HG03520 (cell line): ENCODE measurements at regions not wholly inside any gene's neighbourhood (a gene's known extent, or its start where the extent isn't known, plus 50 kb on each side); places are given as distances from the start of the nearest gene placed in this dataset.

Experiments
- ATAC-seq: cut with Tn5 transposase; IDR thresholded peaks from one replicate; pipeline ENCODE4 v1.9.1; 2021; ENCODE audit warnings: mild to moderate bottlenecking, moderate library complexity; ENCODE audit not compliant: unreplicated experiment

GRCh38 chr1:3954170-3955169, 54.4 kb upstream of the C1orf174 start:
- ATAC-seq, result no peak

DNA sequence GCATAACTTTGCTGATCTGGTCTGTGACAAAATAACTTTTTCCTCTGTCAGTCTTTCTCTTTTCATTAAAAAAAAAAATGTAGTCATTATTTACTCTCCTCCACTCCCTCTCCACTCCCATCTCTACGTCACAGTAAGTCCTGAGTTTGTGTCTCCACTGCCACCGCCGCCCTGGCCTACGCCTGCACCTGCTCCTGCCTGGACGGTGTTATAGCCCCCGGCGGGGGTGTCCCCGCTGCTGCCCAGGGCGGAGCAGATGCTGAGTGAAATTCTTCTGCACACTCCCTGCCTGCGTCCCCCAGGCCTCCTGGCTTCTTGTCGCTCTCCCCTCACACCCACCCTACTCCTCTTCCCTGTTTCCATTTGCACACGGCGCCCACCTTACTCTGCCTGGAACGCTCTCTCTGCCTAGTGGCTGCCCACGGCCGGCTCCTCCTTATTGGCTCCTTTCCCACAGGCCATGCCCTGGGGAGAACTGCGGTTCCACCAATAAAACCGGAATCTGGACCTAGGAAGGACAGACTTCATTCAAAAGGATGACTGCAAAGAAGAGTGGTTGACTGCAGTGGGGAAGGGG, 55.2 kb upstream of the C1orf174 start:
- no peak for ATAC-seq

GRCh38 chr1:3956527-3957170, 56.6 kb upstream of the C1orf174 start:
- no peak for ATAC-seq

DNA sequence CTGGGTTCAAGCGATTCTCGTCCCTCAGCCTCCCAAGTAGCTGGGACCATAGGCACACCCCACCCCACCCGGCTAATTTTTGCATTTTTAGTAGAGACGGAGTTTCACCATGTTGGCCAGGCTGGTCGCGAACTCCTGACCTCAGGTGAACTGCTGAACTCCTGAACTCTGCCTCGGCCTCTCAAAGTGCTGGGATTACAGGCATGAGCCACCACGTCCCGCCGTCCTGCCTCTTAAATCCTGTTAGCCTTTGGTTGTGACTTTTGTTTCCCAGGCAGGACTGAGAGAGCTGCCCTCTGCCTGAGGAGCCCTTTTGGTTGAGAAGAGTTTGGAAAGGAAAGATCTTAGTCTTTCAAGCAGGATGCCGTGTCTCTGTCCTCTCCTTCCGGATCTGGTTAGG, 59.3 kb upstream of the C1orf174 start:
- no peak for ATAC-seq

DNA sequence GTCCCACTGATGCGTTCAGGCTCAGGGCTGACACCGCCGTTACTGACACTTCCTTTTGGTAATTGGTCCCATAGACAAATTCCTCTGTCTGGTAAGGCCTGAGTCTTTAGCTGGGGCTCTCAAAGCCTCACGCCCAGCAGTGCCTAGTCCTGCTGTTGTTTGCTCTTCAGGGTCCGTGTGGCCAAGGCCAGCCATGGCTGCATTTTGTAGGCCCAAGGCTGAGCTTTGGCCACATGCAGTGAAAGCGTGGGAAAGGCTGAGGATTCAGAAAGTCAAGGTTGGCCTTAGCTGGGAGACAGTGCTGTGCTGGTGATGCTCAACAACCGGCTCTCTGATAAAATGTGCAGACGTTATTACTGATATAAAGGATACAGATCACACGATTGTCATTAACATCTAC, 63.5 kb upstream of the C1orf174 start:
- ATAC-seq, result no peak

GRCh38 chr1:3965693-3966092, 65.6 kb upstream of the C1orf174 start:
- no peak for ATAC-seq

DNA sequence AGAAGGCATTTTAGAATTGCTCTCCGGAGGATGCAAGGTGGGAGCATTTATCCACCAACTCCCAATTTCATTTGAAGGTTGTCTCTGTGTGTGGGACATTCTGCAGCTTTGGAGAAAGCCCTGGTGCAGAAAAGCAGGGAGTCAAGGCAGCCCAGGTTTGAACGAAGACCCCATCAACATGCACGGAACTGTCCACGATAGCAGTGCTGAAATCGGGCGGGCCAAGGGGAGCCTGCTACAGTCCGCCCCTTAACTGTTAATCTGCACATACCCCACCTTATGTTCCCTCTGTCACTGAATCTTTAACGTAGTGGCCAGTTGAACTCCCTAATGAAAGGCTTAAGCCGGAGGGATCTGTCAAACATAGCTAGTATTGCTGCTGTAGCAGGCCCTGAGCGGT, 68.8 kb upstream of the C1orf174 start:
- ATAC-seq, result no peak

GRCh38 chr1:3971981-3972380, 71.9 kb upstream of the C1orf174 start:
- ATAC-seq, result no peak

- ATAC-seq, result no peak
Measured at GRCh38 chr1:3975903-3976630, 76.0 kb upstream of the C1orf174 start.

- no peak for ATAC-seq
Measured at GRCh38 chr1:3976821-3977220, 76.7 kb upstream of the C1orf174 start.

- ATAC-seq, result no peak
Measured at GRCh38 chr1:3978196-3978989, 78.3 kb upstream of the C1orf174 start.

GRCh38 chr1:3978990-3979325, 78.9 kb upstream of the C1orf174 start:
- no peak for ATAC-seq

- no peak for ATAC-seq
Measured at GRCh38 chr1:3981261-3981660, 81.2 kb upstream of the C1orf174 start.

- no peak for ATAC-seq
Measured at GRCh38 chr1:3981746-3982505, 81.9 kb upstream of the C1orf174 start.

GRCh38 chr1:3983181-3983580, 83.1 kb upstream of the C1orf174 start:
- no peak for ATAC-seq

- no peak for ATAC-seq
Measured at GRCh38 chr1:3984586-3984985, 84.5 kb upstream of the C1orf174 start.

DNA sequence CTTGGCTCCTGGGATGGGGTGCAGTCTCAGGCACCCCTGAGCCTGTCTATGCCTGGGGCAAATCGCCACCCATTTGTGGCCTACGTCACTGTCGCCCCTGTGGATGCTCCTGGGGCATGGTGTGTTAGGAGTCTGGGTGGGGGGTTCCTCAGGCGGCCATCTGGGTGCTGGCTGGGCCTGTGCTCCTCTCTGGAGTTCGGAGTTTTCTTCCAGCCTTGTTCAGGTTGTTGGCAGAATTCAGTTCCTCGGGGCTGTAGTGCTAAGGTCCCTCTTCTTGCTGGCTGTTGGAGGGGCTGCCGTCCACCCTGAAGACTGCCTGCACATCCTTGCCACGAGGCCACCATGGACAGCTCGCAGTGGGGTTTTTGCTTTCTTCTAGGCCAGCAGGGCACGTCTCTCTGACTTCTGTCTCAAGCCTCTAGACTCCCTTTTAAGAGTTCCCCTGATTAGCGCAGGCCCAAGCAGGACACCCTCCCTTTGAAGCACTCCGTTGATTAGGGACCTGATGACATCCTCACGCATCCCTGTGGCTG, 86.7 kb upstream of the C1orf174 start:
- ATAC-seq, result no peak

GRCh38 chr1:3987669-3988235, 87.7 kb upstream of the C1orf174 start:
- ATAC-seq, result no peak

DNA sequence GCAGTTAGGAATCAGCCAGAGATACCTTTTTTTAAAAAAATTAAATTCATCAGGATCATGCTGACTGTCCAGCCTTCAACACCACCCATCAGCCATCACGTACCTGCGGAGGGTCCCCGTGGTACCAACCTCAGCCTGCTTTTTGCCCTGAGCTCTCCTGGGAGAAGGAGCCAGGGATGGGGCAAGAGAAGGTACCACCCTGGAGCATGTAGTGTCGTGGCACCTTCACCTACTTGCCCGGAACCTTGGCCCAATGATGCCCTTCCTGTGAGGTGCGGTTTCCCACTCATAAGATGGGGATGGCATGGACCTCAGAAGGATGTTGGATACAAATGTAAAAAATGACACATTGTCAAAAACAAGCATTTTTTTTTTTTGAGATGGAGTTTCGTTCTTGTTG, 88.4 kb upstream of the C1orf174 start:
- no peak for ATAC-seq
